Subcutaneous abdominal adipose tissue (tissue), 5 donors: ENCODE measurements at regions not wholly inside any gene's neighbourhood (a gene's known extent, or its start where the extent isn't known, plus 50 kb on each side); places are given as distances from the start of the nearest gene placed in this dataset.
A peak's percentile ranks its signal among the peaks of the same experiment; 100 is the strongest.

Experiments used
- H3K27ac ChIP-seq: one replicate; pipeline ENCODE4 v1.7.0; 2013; ENCODE audit warnings: low read depth, mild to moderate bottlenecking, inconsistent platforms, low read length, moderate library complexity
- H3K27me3 ChIP-seq, 5 donors: one replicate each; pipeline ENCODE4 v1.7.0; 2013; ENCODE audit warnings: low read length in 5 of 5, inconsistent platforms in 1 of 5; ENCODE audit not compliant: control insufficient read depth in 5 of 5, insufficient read depth in 4 of 5
- H3K36me3 ChIP-seq, 5 donors: one replicate each; pipeline ENCODE4 v1.7.0; 2013; ENCODE audit warnings: low read length in 5 of 5; ENCODE audit not compliant: control insufficient read depth in 5 of 5, insufficient read depth in 5 of 5
- H3K4me1 ChIP-seq, 5 donors: one replicate each; pipeline ENCODE4 v1.7.0; 2013; ENCODE audit warnings: low read length in 5 of 5, mild to moderate bottlenecking in 3 of 5, moderate library complexity in 1 of 5; ENCODE audit not compliant: control insufficient read depth in 5 of 5, insufficient read depth in 5 of 5
- H3K4me3 ChIP-seq, 5 donors: one replicate each; pipeline ENCODE4 v1.7.0; 2013; ENCODE audit warnings: low read length in 5 of 5, low read depth in 1 of 5
- H3K9ac ChIP-seq, 5 donors: one replicate each; pipeline ENCODE4 v1.7.0; 2013; ENCODE audit warnings: low read length in 5 of 5, mild to moderate bottlenecking in 4 of 5, moderate library complexity in 3 of 5
- H3K9me3 ChIP-seq, 5 donors: one replicate each; pipeline ENCODE4 v1.7.0; 2013; ENCODE audit warnings: low read length in 5 of 5; ENCODE audit not compliant: control insufficient read depth in 5 of 5
- donor health status: healthy.
- donor health status: healthy.
- donor health status: healthy.
- donor health status: healthy.
- donor health status: healthy.

DNA sequence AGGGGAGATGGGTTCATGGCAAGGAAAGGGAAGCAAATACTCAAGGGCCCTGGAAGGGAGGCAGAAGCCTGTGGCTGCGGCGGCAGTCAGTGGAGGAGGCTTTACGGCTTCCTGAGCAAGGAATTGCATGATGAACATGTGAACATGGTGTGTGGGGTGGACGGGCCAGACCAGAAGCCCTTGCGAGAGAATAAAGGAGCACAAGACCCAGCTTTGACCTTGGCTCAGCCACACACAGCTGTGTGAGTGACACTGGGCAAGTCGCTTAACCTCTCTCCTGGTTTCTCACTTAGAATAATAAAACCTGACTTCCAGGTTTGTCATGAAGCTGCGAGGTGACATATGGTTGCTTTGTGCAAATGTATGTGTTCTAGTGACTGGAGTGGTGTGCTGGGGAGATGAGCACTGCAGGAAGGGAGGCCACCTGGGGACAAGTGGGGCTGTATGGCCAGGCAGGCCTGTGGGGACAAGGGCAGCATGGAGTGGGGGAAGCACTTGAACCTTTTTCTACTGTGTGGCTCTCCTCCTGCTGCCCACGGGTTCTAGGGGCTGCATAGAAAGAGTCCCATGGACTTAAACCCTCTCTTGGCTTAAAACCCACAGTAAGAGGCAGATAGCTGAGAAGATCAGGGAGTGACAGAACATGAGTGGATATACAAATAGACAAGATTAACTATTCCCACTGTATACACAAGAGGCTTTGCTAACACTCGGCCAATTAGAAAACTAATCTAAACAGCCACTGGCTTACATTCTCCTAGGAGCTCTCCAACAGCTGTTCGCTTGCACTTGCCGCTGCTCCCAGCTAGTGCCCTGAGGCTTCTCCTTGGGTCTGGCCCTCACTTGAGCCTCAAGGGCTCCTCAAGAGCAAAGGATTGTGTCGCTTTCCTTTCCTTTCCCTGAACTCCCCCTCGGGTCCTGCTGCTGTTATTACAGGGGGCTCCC, 67.3 kb upstream of the CDON start:
- Histone ChIP-seq H3K27me3 (no peaks in the 10 kb centered on the region), H3K4me1 (peaks cover 2 to 38% (median 22%) of the 10 kb centered on the region in 5 donors), H3K9me3 (no peaks in the 10 kb centered on the region), H3K9ac (no peak overlapping the region), H3K36me3 (no peaks in the 10 kb centered on the region), H3K27ac (no peak overlapping the region), H3K4me3 (no peak overlapping the region)

DNA sequence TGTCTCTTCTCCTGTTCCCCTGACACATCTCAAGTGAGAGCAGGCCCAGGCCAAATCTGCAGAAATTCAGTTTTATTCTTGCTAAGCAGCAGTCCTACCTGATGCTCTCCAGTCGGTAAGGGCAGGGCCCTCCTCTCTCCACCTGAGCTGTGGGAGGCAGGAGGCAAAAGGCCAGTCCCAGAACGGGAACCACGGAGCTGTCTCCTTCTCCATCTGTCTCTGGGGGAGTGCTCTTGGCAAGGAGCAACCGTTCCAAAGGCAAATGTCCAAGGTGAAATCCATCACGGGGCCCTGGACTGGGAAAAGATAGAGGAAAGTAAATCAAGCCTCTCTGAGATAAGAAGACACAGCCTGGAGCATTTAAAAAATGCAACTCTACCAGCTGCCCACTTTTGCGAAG, 65.2 kb upstream of the CDON start:
- Histone ChIP-seq H3K9me3 (no peaks in the 10 kb centered on the region), H3K4me1 (peaks cover 8 to 48% (median 34%) of the 10 kb centered on the region in 5 donors), H3K4me3 (no peak overlapping the region), H3K36me3 (no peaks in the 10 kb centered on the region), H3K27me3 (no peaks in the 10 kb centered on the region), H3K27ac (peak overlapping the region; percentile 9), H3K9ac (no peak overlapping the region)

DNA sequence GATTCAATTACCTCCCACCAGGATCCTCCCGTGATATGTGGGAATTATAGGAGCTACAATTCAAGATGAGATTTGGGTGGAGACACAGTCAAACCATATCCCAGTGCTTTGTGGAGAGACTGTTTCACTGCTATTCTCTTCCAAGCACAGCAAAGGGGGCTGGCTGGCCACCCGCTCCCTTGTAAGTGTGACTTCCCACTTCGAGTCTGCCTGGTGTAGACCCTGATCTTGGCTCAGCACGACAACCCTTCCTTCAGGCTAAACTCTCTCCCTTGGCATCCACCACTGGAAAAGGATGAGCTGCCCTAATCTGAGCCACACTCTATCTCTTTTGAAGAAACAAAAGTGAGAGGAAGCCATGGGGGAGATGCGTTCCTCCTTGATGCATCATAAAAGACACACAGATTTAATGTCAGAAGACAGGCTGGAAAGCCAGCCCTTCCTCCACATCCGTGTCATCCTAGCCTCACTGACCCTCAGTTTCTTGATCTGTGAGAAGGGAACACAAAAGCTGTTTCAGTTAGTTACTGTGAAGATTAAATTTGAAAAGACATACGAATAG, 64.7 kb upstream of the CDON start:
- no peaks in the 10 kb centered on the region for H3K9me3 ChIP-seq
- no peaks in the 10 kb centered on the region for H3K36me3 ChIP-seq
- no peak overlapping the region for H3K4me3 ChIP-seq
- no peaks in the 10 kb centered on the region for H3K27me3 ChIP-seq
- no peak overlapping the region for H3K9ac ChIP-seq
- H3K4me1 ChIP-seq, result peaks cover 11 to 49% (median 37%) of the 10 kb centered on the region in 5 donors
- H3K27ac ChIP-seq, result no peak overlapping the region

DNA sequence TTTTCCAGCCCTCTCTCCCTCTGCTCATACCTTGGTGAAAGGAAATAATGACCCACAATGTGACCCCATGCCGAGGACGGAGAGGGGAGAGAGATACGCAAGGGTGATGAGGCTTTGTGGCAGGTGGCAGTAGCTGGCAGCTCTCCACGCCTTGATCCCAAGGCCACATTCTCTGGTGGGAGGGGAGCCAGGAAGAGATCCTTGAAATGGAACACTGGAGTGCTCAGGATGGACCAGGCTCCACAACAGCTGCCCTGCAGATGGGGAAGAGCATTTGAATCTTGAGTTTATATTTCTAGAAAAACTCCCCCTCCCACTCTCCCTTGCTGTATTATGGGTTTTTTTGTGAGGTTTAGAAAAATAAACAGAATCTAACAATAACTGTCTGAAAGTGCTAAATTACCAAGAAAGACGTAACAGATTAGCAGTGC, 61.6 kb upstream of the CDON start:
- Histone ChIP-seq H3K9ac (no peak overlapping the region), H3K9me3 (no peaks in the 10 kb centered on the region), H3K27ac (peak overlapping the region; percentile 86), H3K4me3 (peak overlapping the region in 2 of 5 donors; percentile 7 to 25), H3K4me1 (peaks cover 8 to 40% (median 31%) of the 10 kb centered on the region in 5 donors), H3K27me3 (no peaks in the 10 kb centered on the region), H3K36me3 (no peaks in the 10 kb centered on the region)

DNA sequence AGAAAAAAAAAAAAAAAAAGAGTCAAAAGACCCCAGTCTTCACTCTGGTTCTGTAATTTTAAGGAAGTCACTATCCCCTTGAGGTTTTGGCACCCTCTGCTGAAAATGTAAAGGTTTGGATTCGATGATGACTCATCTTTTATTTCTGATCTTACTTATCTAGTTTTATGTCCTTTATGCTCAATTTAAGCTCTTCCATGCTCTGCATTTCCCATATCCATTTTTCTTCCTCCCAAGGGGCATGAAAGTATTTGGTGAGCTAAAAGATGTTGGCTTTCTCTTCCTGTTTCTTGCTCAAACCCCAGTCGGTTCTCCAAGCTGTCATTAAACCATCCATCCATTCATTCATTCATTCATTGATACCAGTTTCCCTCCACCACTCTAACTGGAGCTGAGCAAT, 61.0 kb upstream of the CDON start:
- Histone ChIP-seq H3K27me3 (no peaks in the 10 kb centered on the region), H3K36me3 (no peaks in the 10 kb centered on the region), H3K4me3 (peak overlapping the region in 2 of 5 donors; percentile 25 to 28), H3K27ac (peak overlapping the region; percentile 86), H3K9ac (peak overlapping the region in 1 of 5 donors; percentile 21), H3K4me1 (peaks cover 8 to 46% (median 35%) of the 10 kb centered on the region in 5 donors), H3K9me3 (no peaks in the 10 kb centered on the region)

DNA sequence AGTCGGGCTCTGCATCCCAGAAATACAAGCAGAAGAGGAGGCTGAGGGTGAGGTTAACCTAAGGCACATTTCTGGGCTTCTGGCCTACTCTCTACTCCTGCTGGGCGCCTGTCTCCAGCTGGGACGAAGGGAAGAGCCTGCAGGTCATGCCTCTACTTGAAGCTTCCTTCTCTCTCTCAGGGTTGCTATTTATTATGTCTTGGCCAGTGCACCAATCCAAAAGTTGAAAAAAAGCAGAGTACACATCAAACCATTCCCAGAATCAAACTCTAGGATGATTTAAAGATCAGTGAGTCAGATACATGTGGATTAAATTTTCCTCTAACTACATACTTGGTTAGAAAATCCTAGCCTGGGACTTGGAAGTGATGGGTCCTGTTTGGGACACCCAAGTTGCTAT, 60.2 kb upstream of the CDON start:
- peak overlapping the region; percentile 86 for H3K27ac ChIP-seq
- no peaks in the 10 kb centered on the region for H3K9me3 ChIP-seq
- no peaks in the 10 kb centered on the region for H3K27me3 ChIP-seq
- H3K9ac ChIP-seq, result peak overlapping the region in 2 of 5 donors; percentile 8 to 26
- H3K4me3 ChIP-seq, result no peak overlapping the region
- H3K4me1 ChIP-seq, result peaks cover 8 to 44% (median 31%) of the 10 kb centered on the region in 5 donors
- H3K36me3 ChIP-seq, result no peaks in the 10 kb centered on the region

DNA sequence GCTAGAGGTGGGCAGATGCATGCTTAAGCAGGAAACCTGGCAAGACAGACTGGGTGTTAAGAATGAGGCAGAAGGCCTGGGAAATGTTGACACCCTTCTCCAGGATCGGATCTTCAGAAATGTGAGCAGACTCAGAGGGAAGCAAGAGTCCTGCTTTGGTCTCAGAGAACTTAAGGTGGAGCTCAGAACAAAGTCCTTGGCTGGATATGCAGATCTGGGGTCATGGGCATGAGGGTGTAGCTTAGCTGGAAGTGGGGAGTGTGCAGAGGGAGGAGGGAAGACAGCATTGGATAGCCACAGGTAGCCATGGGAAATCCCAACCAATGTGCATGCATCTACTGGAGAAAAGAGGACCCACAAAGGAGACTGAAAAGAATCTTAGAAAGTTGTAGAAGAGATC, 58.6 kb upstream of the CDON start:
- Histone ChIP-seq H3K4me3 (no peak overlapping the region), H3K27ac (no peak overlapping the region), H3K9me3 (no peaks in the 10 kb centered on the region), H3K36me3 (no peaks in the 10 kb centered on the region), H3K27me3 (no peaks in the 10 kb centered on the region), H3K9ac (no peak overlapping the region), H3K4me1 (peaks cover 8 to 44% (median 34%) of the 10 kb centered on the region in 5 donors)

DNA sequence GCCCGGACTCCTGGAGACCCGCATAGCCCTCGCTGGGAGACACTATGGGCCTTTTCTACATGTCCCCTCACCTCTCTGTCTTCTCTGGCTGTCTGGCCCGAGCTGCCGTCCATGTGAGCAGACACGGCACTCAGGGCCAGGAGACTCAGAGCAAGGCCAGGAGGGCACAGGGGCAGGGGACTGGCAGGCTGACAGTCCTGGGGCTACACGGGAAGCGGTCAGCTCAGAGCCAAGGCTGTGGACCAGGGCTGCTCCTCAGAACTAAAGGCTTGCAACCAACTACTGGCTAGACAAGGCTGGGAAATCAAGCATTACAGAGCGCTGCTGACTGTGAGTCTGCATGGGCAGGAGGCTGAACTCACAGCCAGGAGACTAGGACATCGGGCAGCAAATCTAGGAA, 56.1 kb upstream of the CDON start:
- Histone ChIP-seq H3K9ac (peak overlapping the region in 1 of 5 donors; percentile 26), H3K27ac (peak overlapping the region; percentile 41), H3K4me1 (peaks cover 20 to 64% (median 53%) of the 10 kb centered on the region in 5 donors), H3K36me3 (no peaks in the 10 kb centered on the region), H3K4me3 (no peak overlapping the region), H3K9me3 (no peaks in the 10 kb centered on the region), H3K27me3 (no peaks in the 10 kb centered on the region)

DNA sequence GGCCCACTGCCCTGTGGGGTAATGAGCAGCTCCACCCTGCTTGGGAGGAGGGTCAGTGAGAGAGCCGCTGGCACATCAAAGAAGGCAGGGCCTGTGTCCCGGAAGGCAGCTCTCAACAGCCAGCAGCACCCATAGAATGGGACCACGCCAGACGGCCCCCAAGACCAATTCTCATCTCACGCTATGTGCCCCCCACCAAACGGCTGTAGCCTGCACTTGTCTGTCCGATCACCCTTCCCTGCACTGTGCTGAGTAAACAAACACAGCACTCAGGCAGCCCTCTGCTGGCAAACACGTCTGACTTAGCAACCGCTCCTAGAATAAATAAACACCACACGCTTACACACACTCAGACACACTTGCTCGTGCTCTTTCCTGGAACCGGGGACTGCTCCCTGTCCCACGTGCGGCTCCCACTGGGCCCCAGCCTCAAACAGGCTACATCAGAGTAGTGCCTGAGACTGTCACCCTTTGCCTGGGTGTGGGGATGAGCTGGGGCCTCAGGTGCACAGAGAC, 53.2 kb upstream of the CDON start:
- H3K36me3 ChIP-seq, result no peaks in the 10 kb centered on the region
- H3K4me1 ChIP-seq, result peaks cover 18 to 67% (median 61%) of the 10 kb centered on the region in 5 donors
- H3K9me3 ChIP-seq, result no peaks in the 10 kb centered on the region
- H3K4me3 ChIP-seq, result no peak overlapping the region
- H3K27ac ChIP-seq, result peak overlapping the region; percentile 97
- no peaks in the 10 kb centered on the region for H3K27me3 ChIP-seq
- peak overlapping the region in 2 of 5 donors; percentile 64 to 70 for H3K9ac ChIP-seq

DNA sequence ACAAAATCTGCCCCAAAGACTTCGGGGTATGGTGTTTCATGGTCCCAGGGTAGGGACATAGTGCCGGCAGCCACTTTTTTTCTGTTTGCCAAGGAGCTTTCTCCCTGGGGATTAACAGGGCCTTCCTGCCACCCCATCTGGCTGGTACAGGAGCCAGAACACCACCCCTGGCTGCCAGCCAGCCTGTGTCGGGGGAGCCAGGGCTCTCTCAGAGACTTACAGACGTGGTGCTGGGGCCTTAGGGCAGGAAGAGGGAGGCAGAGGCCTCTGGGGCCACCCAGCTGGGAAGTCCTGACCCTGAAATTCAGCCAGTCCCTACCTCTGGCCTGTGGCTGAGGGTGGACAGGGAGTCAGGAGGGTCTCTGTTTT, 52.4 kb upstream of the CDON start:
- Histone ChIP-seq H3K4me1 (peaks cover 18 to 74% (median 66%) of the 10 kb centered on the region in 5 donors), H3K27ac (peak overlapping the region; percentile 97), H3K36me3 (no peaks in the 10 kb centered on the region), H3K9ac (peak overlapping the region in 3 of 5 donors; percentile 52 to 87 (median 64)), H3K27me3 (no peaks in the 10 kb centered on the region), H3K9me3 (no peaks in the 10 kb centered on the region), H3K4me3 (no peak overlapping the region)
